ENCODE measurements at regions not wholly inside any gene's neighbourhood (a gene's known extent, or its start where the extent isn't known, plus 50 kb on each side); places are given as distances from the start of the nearest gene placed in this dataset.
"Not testable (repeated sequence)": the region's sequence is repeated elsewhere in the genome, so short reads cannot be mapped to it uniquely, and the experiment has no call there.

- DNase-seq = no peak
Measured at GRCh38 chrX:121307449-121307848, 260.0 kb downstream of the GLUD2 start.

GRCh38 chrX:121308276-121308805 is 260.9 kb downstream of the GLUD2 start:
- no peak for DNase-seq

- DNase-seq = no peak
Measured at GRCh38 chrX:121310820-121311219, 263.4 kb downstream of the GLUD2 start.

GRCh38 chrX:121320441-121320840 is 273.0 kb downstream of the GLUD2 start:
- DNase-seq = no peak

GRCh38 chrX:121322159-121322558 is 274.7 kb downstream of the GLUD2 start:
- no peak for DNase-seq

- no peak for DNase-seq
Measured at GRCh38 chrX:121323337-121323736, 275.9 kb downstream of the GLUD2 start.

GRCh38 chrX:121333942-121334341 is 286.5 kb downstream of the GLUD2 start:
- DNase-seq = no peak

GRCh38 chrX:121336831-121337421 is 289.5 kb downstream of the GLUD2 start:
- DNase-seq = no peak

GRCh38 chrX:121337816-121338215 is 290.4 kb downstream of the GLUD2 start:
- no peak for DNase-seq

GRCh38 chrX:121349263-121349662 is 301.9 kb downstream of the GLUD2 start:
- DNase-seq = no peak

- DNase-seq = no peak
Measured at GRCh38 chrX:121356139-121356849, 308.9 kb downstream of the GLUD2 start.

- no peak for DNase-seq
Measured at GRCh38 chrX:121356850-121357171, 309.4 kb downstream of the GLUD2 start.

- DNase-seq = no peak
Measured at GRCh38 chrX:121360280-121360679, 312.9 kb downstream of the GLUD2 start.

GRCh38 chrX:121365572-121366161 is 318.3 kb downstream of the GLUD2 start:
- DNase-seq = no peak

GRCh38 chrX:121374471-121374870 is 327.1 kb downstream of the GLUD2 start:
- no peak for DNase-seq

- not testable (repeated sequence) for DNase-seq
Measured at GRCh38 chrX:121381915-121382314, 334.5 kb downstream of the GLUD2 start.

- DNase-seq = no peak
Measured at GRCh38 chrX:121389976-121390714, 342.7 kb downstream of the GLUD2 start.

GRCh38 chrX:121405826-121406225 is 358.4 kb downstream of the GLUD2 start:
- no peak for DNase-seq

- DNase-seq = no peak
Measured at GRCh38 chrX:121407627-121408026, 360.2 kb downstream of the GLUD2 start.

- DNase-seq = not testable (repeated sequence)
Measured at GRCh38 chrX:121431514-121431913, 384.1 kb downstream of the GLUD2 start.

GRCh38 chrX:121433289-121433688 is 385.9 kb downstream of the GLUD2 start:
- no peak for DNase-seq

- DNase-seq = not testable (repeated sequence)
Measured at GRCh38 chrX:121437666-121438065, 390.3 kb downstream of the GLUD2 start.

GRCh38 chrX:121455890-121456289 is 408.5 kb downstream of the GLUD2 start:
- DNase-seq = no peak
